Kidney epithelial cell (primary cell): ENCODE measurements at regions not wholly inside any gene's neighbourhood (a gene's known extent, or its start where the extent isn't known, plus 50 kb on each side); places are given as distances from the start of the nearest gene placed in this dataset.
"Not testable (repeated sequence)": the region's sequence is repeated elsewhere in the genome, so short reads cannot be mapped to it uniquely, and the experiment has no call there.

Experiments
- DNase-seq: peaks from one replicate; pipeline ENCODE4 v3.0.0-alpha.2; 2010; ENCODE audit warnings: low read depth
- H3K27me3 ChIP-seq: 2 replicates; pipeline ENCODE4 v1.6.0; 2011; ENCODE audit warnings: low read length; ENCODE audit not compliant: control insufficient read depth, insufficient read depth
- H3K36me3 ChIP-seq: 2 replicates; pipeline ENCODE4 v1.5.1; 2011; ENCODE audit warnings: low read length; ENCODE audit not compliant: control insufficient read depth, insufficient read depth
- H3K4me3 ChIP-seq: 2 replicates; pipeline ENCODE4 v1.5.1; 2011; ENCODE audit warnings: low read depth, mild to moderate bottlenecking, control low read depth, low read length
- TF ChIP-seq, protein P1 (sequence below): IDR thresholded peaks from 2 replicates; pipeline ENCODE4 v1.5.1; 2011; ENCODE audit warnings: mild to moderate bottlenecking, moderate library complexity, low read length, control low read depth, inconsistent platforms; ENCODE audit not compliant: insufficient read depth, poor library complexity, severe bottlenecking

- Histone ChIP-seq H3K4me3 (no peak overlapping the region), H3K36me3 (no peaks in the 10 kb centered on the region)
Observed at GRCh38 chr2:123840016-123840415, 185.1 kb upstream of the CNTNAP5 start.

DNA sequence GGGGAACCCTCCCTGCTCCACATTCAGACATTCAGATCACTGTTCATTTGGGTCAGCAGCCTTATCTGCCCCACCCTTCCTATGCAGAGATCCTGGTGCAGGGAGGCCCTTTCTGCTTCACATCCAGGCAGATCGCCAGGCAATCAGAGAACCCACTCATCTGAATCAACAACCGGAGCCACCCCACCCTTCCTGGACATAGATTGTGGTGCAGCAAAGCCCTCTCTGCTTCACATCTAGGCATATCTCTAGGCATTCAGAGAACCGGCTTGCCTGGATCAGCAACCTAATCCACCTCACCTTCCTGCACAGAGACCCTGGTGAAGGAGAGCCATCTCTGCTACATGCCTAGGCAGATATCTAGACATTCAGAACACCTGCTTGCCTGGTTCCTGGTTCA, 184.5 kb upstream of the CNTNAP5 start:
- H3K4me3 ChIP-seq: no peak overlapping the region
- H3K27me3 ChIP-seq: no peaks in the 10 kb centered on the region
- DNase-seq: no peak
- TF ChIP-seq, protein P1, sequence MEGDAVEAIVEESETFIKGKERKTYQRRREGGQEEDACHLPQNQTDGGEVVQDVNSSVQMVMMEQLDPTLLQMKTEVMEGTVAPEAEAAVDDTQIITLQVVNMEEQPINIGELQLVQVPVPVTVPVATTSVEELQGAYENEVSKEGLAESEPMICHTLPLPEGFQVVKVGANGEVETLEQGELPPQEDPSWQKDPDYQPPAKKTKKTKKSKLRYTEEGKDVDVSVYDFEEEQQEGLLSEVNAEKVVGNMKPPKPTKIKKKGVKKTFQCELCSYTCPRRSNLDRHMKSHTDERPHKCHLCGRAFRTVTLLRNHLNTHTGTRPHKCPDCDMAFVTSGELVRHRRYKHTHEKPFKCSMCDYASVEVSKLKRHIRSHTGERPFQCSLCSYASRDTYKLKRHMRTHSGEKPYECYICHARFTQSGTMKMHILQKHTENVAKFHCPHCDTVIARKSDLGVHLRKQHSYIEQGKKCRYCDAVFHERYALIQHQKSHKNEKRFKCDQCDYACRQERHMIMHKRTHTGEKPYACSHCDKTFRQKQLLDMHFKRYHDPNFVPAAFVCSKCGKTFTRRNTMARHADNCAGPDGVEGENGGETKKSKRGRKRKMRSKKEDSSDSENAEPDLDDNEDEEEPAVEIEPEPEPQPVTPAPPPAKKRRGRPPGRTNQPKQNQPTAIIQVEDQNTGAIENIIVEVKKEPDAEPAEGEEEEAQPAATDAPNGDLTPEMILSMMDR: no peak
- no peaks in the 10 kb centered on the region for H3K36me3 ChIP-seq

More at GRCh38 chr2:123840016-123840415, 185.1 kb upstream of the CNTNAP5 start:
- no peaks in the 10 kb centered on the region for H3K27me3 ChIP-seq
- no peak for DNase-seq
- TF ChIP-seq, protein P1: no peak

DNA sequence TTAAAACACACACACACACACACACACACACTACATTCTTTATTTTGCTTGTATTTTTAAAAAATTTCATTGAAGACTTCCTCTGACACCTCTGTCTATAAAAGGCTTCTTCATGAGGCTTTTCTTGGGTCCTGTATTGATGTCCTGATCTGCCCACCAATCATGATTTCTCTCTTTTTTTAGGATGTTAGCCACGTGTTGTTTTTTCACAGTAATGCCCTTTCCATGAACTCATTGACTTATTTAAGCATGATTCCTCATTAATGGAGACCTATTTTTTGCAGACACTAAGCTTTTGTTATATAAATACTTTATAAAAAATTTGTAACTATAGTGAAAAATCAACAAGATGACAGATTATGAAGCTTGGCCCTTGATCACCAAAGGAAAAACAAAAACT, 173.8 kb upstream of the CNTNAP5 start:
- TF ChIP-seq, protein P1: no peak
- H3K36me3 ChIP-seq: no peaks in the 10 kb centered on the region
- H3K4me3 ChIP-seq: no peak overlapping the region
- no peak for DNase-seq
- no peaks in the 10 kb centered on the region for H3K27me3 ChIP-seq

DNA sequence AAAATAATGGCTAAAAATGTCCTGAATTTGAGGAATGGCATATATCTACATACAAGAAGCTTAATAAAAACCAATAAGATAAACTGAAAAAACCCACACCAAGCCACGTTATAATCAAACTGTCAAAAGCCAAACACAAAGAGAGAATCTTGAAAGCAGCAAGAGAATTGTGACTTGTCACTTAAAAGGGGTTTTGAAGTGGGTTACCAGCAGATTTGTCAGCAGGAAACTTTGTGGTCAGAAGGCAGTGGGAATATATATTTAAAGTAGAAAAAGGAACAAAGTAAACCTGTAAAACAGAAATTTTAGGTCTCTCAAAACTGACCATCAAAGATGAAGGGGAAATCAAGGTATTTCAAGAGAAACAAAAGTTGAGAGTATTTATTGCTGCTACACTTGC, 171.9 kb upstream of the CNTNAP5 start:
- Histone ChIP-seq H3K4me3 (no peak overlapping the region), H3K36me3 (no peaks in the 10 kb centered on the region), H3K27me3 (no peaks in the 10 kb centered on the region)
- DNase-seq: no peak
- TF ChIP-seq, protein P1: no peak

GRCh38 chr2:123859031-123859430, 166.1 kb upstream of the CNTNAP5 start:
- H3K27me3 ChIP-seq, DNase-seq, H3K4me3 ChIP-seq, H3K36me3 ChIP-seq: not testable (repeated sequence)

- H3K4me3 ChIP-seq: no peak overlapping the region
- H3K27me3 ChIP-seq: no peaks in the 10 kb centered on the region
- TF ChIP-seq, protein P1: no peak
- no peaks in the 10 kb centered on the region for H3K36me3 ChIP-seq
- DNase-seq: no peak
Observed at GRCh38 chr2:123864416-123864815, 160.7 kb upstream of the CNTNAP5 start.
